CD4-positive, alpha-beta T cell (primary cell): ENCODE measurements at regions not wholly inside any gene's neighbourhood (a gene's known extent, or its start where the extent isn't known, plus 50 kb on each side); places are given as distances from the start of the nearest gene placed in this dataset.

Source experiments
- ATAC-seq: fragments of 200-7000 bp; cut with Tn5 transposase; one replicate; pipeline ENCODE4 v1.10.0; 2022; ENCODE audit warnings: mild to moderate bottlenecking; ENCODE audit not compliant: poor library complexity
- CTCF ChIA-PET: fragments of 350-600 bp; sonication (Branson Sonifier 250); formaldehyde crosslinking; loops from one replicate; lab custom pipeline; 2021; ENCODE audit warnings: antibody characterized with exemption, inconsistent platforms; lab: Charles Lee
- POLR2A ChIA-PET: fragments of 350-600 bp; sonication (Branson Sonifier 250); formaldehyde crosslinking; loops from one replicate; lab custom pipeline; 2021; ENCODE audit warnings: antibody characterized with exemption, inconsistent platforms; lab: Charles Lee
- DNase-seq, 14 experiments: peaks; one replicate each; pipeline ENCODE4 v3.0.0-alpha.2; 2013 to 2020; ENCODE audit warnings: mixed read lengths in 2 of 14
- H3K27ac ChIP-seq, 2 donors: one replicate each; pipeline versions ENCODE4 v1.5.1 to v1.7.0; 2013; ENCODE audit warnings: low read length in 2 of 2, low read depth in 1 of 2, mild to moderate bottlenecking in 1 of 2
- H3K27me3 ChIP-seq, 2 experiments: 1 replicate in 1 of 2; 2 replicates in 1 of 2; pipeline versions ENCODE4 v1.6.1 to v1.7.0; 2013; ENCODE audit warnings: low read length in 2 of 2, control low read depth in 1 of 2, mild to moderate bottlenecking in 1 of 2, moderate library complexity in 1 of 2; ENCODE audit not compliant: insufficient read depth in 2 of 2, control insufficient read depth in 1 of 2
- H3K36me3 ChIP-seq: one replicate; pipeline ENCODE4 v1.6.1; 2013; ENCODE audit warnings: low read length, control low read depth; ENCODE audit not compliant: insufficient read depth
- H3K4me1 ChIP-seq: one replicate; pipeline ENCODE4 v1.6.1; 2013; ENCODE audit warnings: low read length, control low read depth; ENCODE audit not compliant: insufficient read depth
- H3K4me3 ChIP-seq: one replicate; pipeline ENCODE4 v1.5.1; 2013; ENCODE audit warnings: mild to moderate bottlenecking, low read length, moderate library complexity
- H3K9me3 ChIP-seq, 2 experiments: 1 replicate in 1 of 2; 2 replicates in 1 of 2; pipeline versions ENCODE4 v1.6.1 to v1.7.0; 2013; ENCODE audit warnings: low read length in 2 of 2, mild to moderate bottlenecking in 2 of 2, control low read depth in 1 of 2, moderate library complexity in 1 of 2; ENCODE audit not compliant: control insufficient read depth in 1 of 2, insufficient read depth in 1 of 2
- H3K27ac Mint-ChIP-seq: one replicate; pipeline ENCODE4 v1.8.0; 2020; ENCODE audit warnings: mixed read lengths
- H3K27me3 Mint-ChIP-seq: one replicate; pipeline ENCODE4 v1.8.0; 2021; ENCODE audit warnings: mixed read lengths
- H3K36me3 Mint-ChIP-seq: one replicate; pipeline ENCODE4 v1.8.0; 2021; ENCODE audit warnings: low read depth, mixed read lengths
- H3K4me1 Mint-ChIP-seq: one replicate; pipeline ENCODE4 v1.8.0; 2021; ENCODE audit warnings: low read depth, mixed read lengths
- H3K4me3 Mint-ChIP-seq: one replicate; pipeline ENCODE4 v1.8.0; 2020; ENCODE audit warnings: mild to moderate bottlenecking, mixed read lengths
- H3K9me3 Mint-ChIP-seq: one replicate; pipeline ENCODE4 v1.8.0; 2020; ENCODE audit warnings: mixed read lengths
- intact Hi-C, 2 experiments: fragments of 100-400 bp; cut with DNase I in 1 of 2; cut with micrococcal nuclease in 1 of 2; formaldehyde crosslinking; loops; one replicate each; pipeline versions ENCODE4 v1.15.1 to v1.9.0; 2023 to 2025; cut with DNase I, micrococcal nuclease
- TF ChIP-seq, protein P1 (sequence below): fragments of 200-600 bp; IDR thresholded peaks from one replicate; pipeline ENCODE4 v1.8.0; 2022; ENCODE audit warnings: antibody characterized with exemption, mild to moderate bottlenecking

- DNase-seq (no peak), ATAC-seq (no peak)
- Histone ChIP-seq H3K27me3 (no peaks in the 10 kb centered on the region), H3K4me3 (no peak overlapping the region), H3K4me1 (no peaks in the 10 kb centered on the region), H3K9me3 (no peaks in the 10 kb centered on the region), H3K36me3 (no peaks in the 10 kb centered on the region), H3K27ac (no peak overlapping the region)
- intact Hi-C loops, result no loop called here
- TF ChIP-seq, protein P1, sequence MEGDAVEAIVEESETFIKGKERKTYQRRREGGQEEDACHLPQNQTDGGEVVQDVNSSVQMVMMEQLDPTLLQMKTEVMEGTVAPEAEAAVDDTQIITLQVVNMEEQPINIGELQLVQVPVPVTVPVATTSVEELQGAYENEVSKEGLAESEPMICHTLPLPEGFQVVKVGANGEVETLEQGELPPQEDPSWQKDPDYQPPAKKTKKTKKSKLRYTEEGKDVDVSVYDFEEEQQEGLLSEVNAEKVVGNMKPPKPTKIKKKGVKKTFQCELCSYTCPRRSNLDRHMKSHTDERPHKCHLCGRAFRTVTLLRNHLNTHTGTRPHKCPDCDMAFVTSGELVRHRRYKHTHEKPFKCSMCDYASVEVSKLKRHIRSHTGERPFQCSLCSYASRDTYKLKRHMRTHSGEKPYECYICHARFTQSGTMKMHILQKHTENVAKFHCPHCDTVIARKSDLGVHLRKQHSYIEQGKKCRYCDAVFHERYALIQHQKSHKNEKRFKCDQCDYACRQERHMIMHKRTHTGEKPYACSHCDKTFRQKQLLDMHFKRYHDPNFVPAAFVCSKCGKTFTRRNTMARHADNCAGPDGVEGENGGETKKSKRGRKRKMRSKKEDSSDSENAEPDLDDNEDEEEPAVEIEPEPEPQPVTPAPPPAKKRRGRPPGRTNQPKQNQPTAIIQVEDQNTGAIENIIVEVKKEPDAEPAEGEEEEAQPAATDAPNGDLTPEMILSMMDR, result no peak
- ChIA-PET POLR2A (interaction anchor here (0.6 kb wide), 1 partner anchor 1059 kb away, joined by 3 read pairs; no protein-coding TSS in a partner anchor), CTCF (no interaction called here)
- Mint-ChIP-seq H3K36me3 (no peaks in the 10 kb centered on the region), H3K9me3 (no peaks in the 10 kb centered on the region), H3K27ac (no peak overlapping the region), H3K27me3 (peaks cover 7% of the 10 kb centered on the region), H3K4me1 (no peaks in the 10 kb centered on the region), H3K4me3 (no peak overlapping the region)
Observed at GRCh38 chr5:61828856-61829255, 477.1 kb upstream of the KIF2A start.

- no peaks in the 10 kb centered on the region for H3K36me3 ChIP-seq
- ATAC-seq (no peak), DNase-seq (no peak)
- H3K4me1 ChIP-seq, result no peaks in the 10 kb centered on the region
- ChIA-PET CTCF (no interaction called here), POLR2A (no interaction called here)
- no peaks in the 10 kb centered on the region for H3K27me3 ChIP-seq
- peaks cover 2% of the 10 kb centered on the region for H3K9me3 Mint-ChIP-seq
- intact Hi-C loops, result no loop called here
- H3K4me3 ChIP-seq, result no peak overlapping the region
- no peaks in the 10 kb centered on the region for H3K9me3 ChIP-seq
- H3K27ac ChIP-seq, result no peak overlapping the region
- no peaks in the 10 kb centered on the region for H3K36me3 Mint-ChIP-seq
- no peak overlapping the region for H3K27ac Mint-ChIP-seq
- TF ChIP-seq, protein P1, result no peak
- H3K27me3 Mint-ChIP-seq, result peaks cover 10% of the 10 kb centered on the region
- H3K4me1 Mint-ChIP-seq, result no peaks in the 10 kb centered on the region
- H3K4me3 Mint-ChIP-seq, result no peak overlapping the region
Observed at GRCh38 chr5:61831736-61832135, 474.3 kb upstream of the KIF2A start.

DNA sequence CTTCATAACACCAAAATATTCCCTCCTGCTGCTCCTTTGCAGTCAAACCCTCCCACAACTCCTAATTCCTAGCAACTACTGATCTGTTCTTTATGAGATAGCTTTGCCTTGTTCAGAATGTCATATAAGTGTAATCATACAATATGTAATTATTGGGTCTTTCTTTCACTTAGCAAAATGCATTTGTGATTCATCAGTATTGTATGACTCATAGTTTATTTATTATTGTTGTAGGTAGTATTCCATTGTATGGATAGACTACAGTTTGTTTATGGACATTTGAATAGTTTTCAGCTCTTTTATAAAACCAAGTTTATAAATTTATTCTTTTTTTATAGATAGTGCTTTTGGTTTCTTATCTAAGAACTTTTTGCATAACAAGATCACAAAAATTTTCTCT is 468.2 kb upstream of the KIF2A start:
- intact Hi-C loops, result no loop called here
- Histone ChIP-seq H3K36me3 (no peaks in the 10 kb centered on the region), H3K27me3 (peaks cover 0 to 3% of the 10 kb centered on the region in 2 experiments), H3K4me3 (no peak overlapping the region), H3K27ac (no peak overlapping the region), H3K9me3 (no peaks in the 10 kb centered on the region), H3K4me1 (no peaks in the 10 kb centered on the region)
- ChIA-PET POLR2A (no interaction called here), CTCF (no interaction called here)
- H3K4me3 Mint-ChIP-seq, result no peak overlapping the region
- no peak overlapping the region for H3K27ac Mint-ChIP-seq
- ATAC-seq (no peak), DNase-seq (no peak)
- H3K27me3 Mint-ChIP-seq, result peaks cover 4% of the 10 kb centered on the region
- no peaks in the 10 kb centered on the region for H3K4me1 Mint-ChIP-seq
- H3K36me3 Mint-ChIP-seq, result no peaks in the 10 kb centered on the region
- TF ChIP-seq, protein P1, result no peak
- H3K9me3 Mint-ChIP-seq, result peaks cover 2% of the 10 kb centered on the region
